Prostate gland (tissue), 2 donors: ENCODE measurements at regions not wholly inside any gene's neighbourhood (a gene's known extent, or its start where the extent isn't known, plus 50 kb on each side); places are given as distances from the start of the nearest gene placed in this dataset.

ENCODE experiments used
- CTCF ChIP-seq, 4 experiments: fragments of 200-600 bp in 2 of 4; fragments of 450-650 bp in 2 of 4; sonication (generic) in 2 of 4; IDR thresholded peaks; 1 replicate in 3 of 4; 2 replicates in 1 of 4; pipeline ENCODE4 v1.5.1; 2016 to 2019; ENCODE audit warnings: antibody characterized with exemption in 4 of 4, mild to moderate bottlenecking in 2 of 4, moderate library complexity in 2 of 4
- POLR2A ChIP-seq: fragments of 450-650 bp; IDR thresholded peaks from one replicate; pipeline ENCODE4 v1.6.1; 2016; ENCODE audit warnings: antibody characterized with exemption, mild to moderate bottlenecking
- POLR2AphosphoS5 ChIP-seq: sonication (generic); formaldehyde crosslinking; IDR thresholded peaks from one replicate; pipeline ENCODE4 v1.6.1; 2017; ENCODE audit warnings: antibody characterized with exemption

DNA sequence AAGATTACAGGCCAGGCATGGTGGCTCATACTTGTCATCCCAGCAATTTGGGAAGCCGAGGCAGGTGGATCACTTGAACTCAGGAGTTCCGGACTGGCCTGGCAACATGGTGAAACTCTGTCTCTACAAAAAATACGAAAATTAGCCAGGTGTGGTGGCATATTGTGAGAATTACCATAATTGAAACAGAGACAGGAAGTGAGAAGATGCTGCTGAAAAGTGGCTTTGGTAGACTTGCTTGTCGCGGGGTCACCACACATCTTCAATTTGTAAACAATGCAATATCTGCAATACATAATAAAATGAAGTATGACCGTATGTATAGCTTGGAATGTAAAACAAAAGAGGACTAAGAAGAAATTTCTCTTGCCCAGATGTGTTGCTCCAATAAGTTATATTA, 490.5 kb downstream of the GABRG2 start:
- no peak for TF ChIP-seq CTCF (IDR thresholded peaks at IDR 0.05)
- no peak for TF ChIP-seq POLR2A
- no peak for TF ChIP-seq POLR2AphosphoS5
